HG02885 (cell line): ENCODE measurements at regions not wholly inside any gene's neighbourhood (a gene's known extent, or its start where the extent isn't known, plus 50 kb on each side); places are given as distances from the start of the nearest gene placed in this dataset.

Experiments used
- ATAC-seq: cut with Tn5 transposase; IDR thresholded peaks from one replicate; pipeline ENCODE4 v1.9.1; 2021; ENCODE audit warnings: mild to moderate bottlenecking; ENCODE audit not compliant: unreplicated experiment, poor library complexity

GRCh38 chr6:129920103-129920798 is 59.1 kb upstream of the TMEM244 start:
- ATAC-seq: no peak

GRCh38 chr6:129911732-129912131 is 50.6 kb upstream of the TMEM244 start:
- no peak for ATAC-seq
